Neuronal stem cell (in vitro differentiated cells): ENCODE measurements at regions not wholly inside any gene's neighbourhood (a gene's known extent, or its start where the extent isn't known, plus 50 kb on each side); places are given as distances from the start of the nearest gene placed in this dataset.

Experiments used
- DNase-seq: peaks from one replicate; pipeline ENCODE4 v3.0.0-alpha.2; 2013; ENCODE audit warnings: low spot score
- H2AFZ ChIP-seq: one replicate; pipeline ENCODE4 v1.6.1; 2013; ENCODE audit warnings: mild to moderate bottlenecking, low read length, inconsistent platforms
- H2AK5ac ChIP-seq: 2 replicates; pipeline ENCODE4 v1.6.1; 2013; ENCODE audit warnings: low read depth, mild to moderate bottlenecking, inconsistent platforms, low read length, moderate library complexity, mixed read lengths
- H2BK120ac ChIP-seq: 2 replicates; pipeline ENCODE4 v1.6.1; 2013; ENCODE audit warnings: low read depth, mild to moderate bottlenecking, inconsistent platforms, low read length, moderate library complexity, mixed read lengths
- H2BK12ac ChIP-seq: one replicate; pipeline ENCODE4 v1.6.1; 2013; ENCODE audit warnings: low read length, inconsistent platforms
- H2BK15ac ChIP-seq: 2 replicates; pipeline ENCODE4 v1.6.1; 2013; ENCODE audit warnings: mild to moderate bottlenecking, low read length, inconsistent platforms, mixed read lengths
- H2BK5ac ChIP-seq: one replicate; pipeline ENCODE4 v1.6.1; 2013; ENCODE audit warnings: inconsistent platforms, mild to moderate bottlenecking, low read length, moderate library complexity
- H3K14ac ChIP-seq: one replicate; pipeline ENCODE4 v1.6.1; 2013; ENCODE audit warnings: low read length, inconsistent platforms
- H3K18ac ChIP-seq: 2 replicates; pipeline ENCODE4 v1.6.1; 2013; ENCODE audit warnings: low read length, inconsistent platforms
- H3K23ac ChIP-seq: 2 replicates; pipeline ENCODE4 v1.6.1; 2013; ENCODE audit warnings: low read depth, mild to moderate bottlenecking, mixed read lengths, low read length, inconsistent platforms; ENCODE audit not compliant: poor library complexity
- H3K27ac ChIP-seq: replicated peaks from 3 replicates; pipeline ENCODE4 v1.5.1; 2013; ENCODE audit warnings: low read length, inconsistent platforms
- H3K27me3 ChIP-seq, 3 experiments: 2 replicates each; pipeline ENCODE4 v1.6.1; 2013; ENCODE audit warnings: low read length in 3 of 3, mild to moderate bottlenecking in 2 of 3, inconsistent platforms in 1 of 3, low read depth in 1 of 3, mixed read lengths in 1 of 3, moderate library complexity in 1 of 3; ENCODE audit not compliant: control insufficient read depth in 3 of 3, insufficient read depth in 3 of 3
- H3K36me3 ChIP-seq, 2 donors: replicated peaks in 1 of 2; 2 replicates each; pipeline ENCODE4 v1.6.1; 2013; ENCODE audit warnings: low read length in 2 of 2; ENCODE audit not compliant: control insufficient read depth in 2 of 2, insufficient read depth in 2 of 2
- H3K4ac ChIP-seq: 2 replicates; pipeline ENCODE4 v1.6.1; 2013; ENCODE audit warnings: inconsistent platforms, mild to moderate bottlenecking, low read length, moderate library complexity
- H3K4me1 ChIP-seq, 2 donors: 1 replicate in 1 of 2; 2 replicates in 1 of 2; pipeline ENCODE4 v1.6.1; 2013; ENCODE audit warnings: low read length in 2 of 2, low read depth in 1 of 2; ENCODE audit not compliant: control insufficient read depth in 2 of 2, insufficient read depth in 1 of 2
- H3K4me2 ChIP-seq: one replicate; pipeline ENCODE4 v1.6.1; 2013; ENCODE audit warnings: mild to moderate bottlenecking, low read length, inconsistent platforms; ENCODE audit not compliant: insufficient read depth, poor library complexity, severe bottlenecking
- H3K4me3 ChIP-seq, 2 donors: 2 replicates each; pipeline ENCODE4 v1.5.1; 2013; ENCODE audit warnings: low read length in 2 of 2, mild to moderate bottlenecking in 2 of 2, inconsistent platforms in 1 of 2, moderate library complexity in 1 of 2
- H3K79me1 ChIP-seq: one replicate; pipeline ENCODE4 v1.6.1; 2013; ENCODE audit warnings: low read depth, mild to moderate bottlenecking, inconsistent platforms, low read length, moderate library complexity
- H3K9ac ChIP-seq: one replicate; pipeline ENCODE4 v1.6.1; 2013; ENCODE audit warnings: mild to moderate bottlenecking, low read depth, low read length, inconsistent platforms; ENCODE audit not compliant: poor library complexity
- H3K9me3 ChIP-seq, 2 donors: replicated peaks in 1 of 2; 2 replicates each; pipeline versions ENCODE3 to v1.6.1; 2013; ENCODE audit warnings: low read length in 2 of 2, mild to moderate bottlenecking in 2 of 2, inconsistent platforms in 1 of 2, low read depth in 1 of 2, mixed read lengths in 1 of 2, moderate library complexity in 1 of 2; ENCODE audit not compliant: control insufficient read depth in 2 of 2, insufficient read depth in 1 of 2
- H4K8ac ChIP-seq: one replicate; pipeline ENCODE4 v1.6.1; 2013; ENCODE audit warnings: low read depth, mild to moderate bottlenecking, inconsistent platforms, low read length, moderate library complexity
- H4K91ac ChIP-seq: one replicate; pipeline ENCODE4 v1.6.1; 2013; ENCODE audit warnings: low read length, low read depth, mild to moderate bottlenecking, inconsistent platforms; ENCODE audit not compliant: poor library complexity
- WGBS, 2 donors: extraction: QIAGEN DNeasy Blood & Tissue Kit; methylation state at CpG; one replicate each; pipeline ENCODE4 v1.1.7; 2013; ENCODE audit warnings: missing lambda C conversion rate in 2 of 2, mixed read lengths in 1 of 2; ENCODE audit not compliant: insufficient read length in 2 of 2, insufficient replicate concordance in 1 of 2; ENCODE audit errors: extremely low coverage in 2 of 2; 5-methylcytosine and 5-hydroxymethylcytosine counted together

- H4K91ac ChIP-seq: no peak overlapping the region
- no peak overlapping the region for H3K27ac ChIP-seq
- no peak overlapping the region for H3K23ac ChIP-seq
- no peak overlapping the region for H3K9ac ChIP-seq
- no peak overlapping the region for H3K4ac ChIP-seq
- H3K36me3 ChIP-seq: no peaks in the 10 kb centered on the region
- no peak overlapping the region for H2AK5ac ChIP-seq
- DNase-seq: no peak
- no peak overlapping the region for H2AFZ ChIP-seq
- no peak overlapping the region for H2BK120ac ChIP-seq
- no peaks in the 10 kb centered on the region for H3K9me3 ChIP-seq
- no peaks in the 10 kb centered on the region for H3K27me3 ChIP-seq
- H3K4me2 ChIP-seq: no peak overlapping the region
- H2BK12ac ChIP-seq: no peak overlapping the region
- H2BK5ac ChIP-seq: no peak overlapping the region
- H4K8ac ChIP-seq: no peak overlapping the region
- H2BK15ac ChIP-seq: no peak overlapping the region
- H3K4me3 ChIP-seq: no peak overlapping the region
- H3K14ac ChIP-seq: no peak overlapping the region
- WGBS, 2 donors: no CpG with 5 or more reads among the region's 2 CpGs
- H3K79me1 ChIP-seq: no peaks in the 10 kb centered on the region
- no peaks in the 10 kb centered on the region for H3K4me1 ChIP-seq
- no peak overlapping the region for H3K18ac ChIP-seq
Measured at GRCh38 chr4:67328018-67328278, 217.4 kb downstream of the CENPC start.

GRCh38 chr4:67327245-67328017 is 217.9 kb downstream of the CENPC start:
- H3K79me1 ChIP-seq: no peaks in the 10 kb centered on the region
- peak; percentile 59 for DNase-seq
- no peaks in the 10 kb centered on the region for H3K4me1 ChIP-seq
- no peak overlapping the region for H3K18ac ChIP-seq
- H4K91ac ChIP-seq: no peak overlapping the region
- no peak overlapping the region for H3K23ac ChIP-seq
- no peaks in the 10 kb centered on the region for H3K27me3 ChIP-seq
- H2BK120ac ChIP-seq: no peak overlapping the region
- H2AK5ac ChIP-seq: no peak overlapping the region
- H3K9me3 ChIP-seq: no peaks in the 10 kb centered on the region
- H3K36me3 ChIP-seq: no peaks in the 10 kb centered on the region
- H3K27ac ChIP-seq: no peak overlapping the region
- H4K8ac ChIP-seq: no peak overlapping the region
- H3K4me3 ChIP-seq: no peak overlapping the region
- H3K4ac ChIP-seq: no peak overlapping the region
- H3K14ac ChIP-seq: no peak overlapping the region
- no peak overlapping the region for H2BK12ac ChIP-seq
- no peak overlapping the region for H3K4me2 ChIP-seq
- no peak overlapping the region for H2AFZ ChIP-seq
- H2BK5ac ChIP-seq: no peak overlapping the region
- H3K9ac ChIP-seq: no peak overlapping the region
- no CpG with 5 or more reads among the region's 6 CpGs for WGBS, 2 donors
- H2BK15ac ChIP-seq: no peak overlapping the region

GRCh38 chr4:67325791-67326190 is 219.5 kb downstream of the CENPC start:
- Histone ChIP-seq H2AFZ (no peak overlapping the region), H4K8ac (no peak overlapping the region), H3K4ac (no peak overlapping the region), H2BK120ac (no peak overlapping the region), H3K4me3 (no peak overlapping the region), H2AK5ac (no peak overlapping the region), H3K4me1 (no peaks in the 10 kb centered on the region), H2BK5ac (no peak overlapping the region), H3K23ac (no peak overlapping the region), H3K9ac (no peak overlapping the region), H3K27ac (no peak overlapping the region), H3K4me2 (no peak overlapping the region), H3K9me3 (no peaks in the 10 kb centered on the region), H3K79me1 (no peaks in the 10 kb centered on the region), H3K27me3 (no peaks in the 10 kb centered on the region), H3K18ac (no peak overlapping the region), H2BK15ac (no peak overlapping the region), H3K36me3 (no peaks in the 10 kb centered on the region), H3K14ac (no peak overlapping the region), H2BK12ac (no peak overlapping the region), H4K91ac (no peak overlapping the region)
- WGBS, 2 donors: no CpG with 5 or more reads among the region's 2 CpGs
- no peak for DNase-seq

- Histone ChIP-seq H2BK12ac (no peak overlapping the region), H2BK15ac (no peak overlapping the region), H3K36me3 (no peaks in the 10 kb centered on the region), H3K18ac (no peak overlapping the region), H2BK5ac (no peak overlapping the region), H3K27me3 (no peaks in the 10 kb centered on the region), H3K79me1 (no peaks in the 10 kb centered on the region), H2AK5ac (no peak overlapping the region), H2BK120ac (no peak overlapping the region), H4K91ac (no peak overlapping the region), H3K23ac (no peak overlapping the region), H3K4me1 (no peaks in the 10 kb centered on the region), H4K8ac (no peak overlapping the region), H3K14ac (no peak overlapping the region), H3K4me2 (no peak overlapping the region), H3K9ac (no peak overlapping the region), H2AFZ (no peak overlapping the region), H3K9me3 (no peaks in the 10 kb centered on the region), H3K27ac (no peak overlapping the region), H3K4ac (no peak overlapping the region), H3K4me3 (no peak overlapping the region)
- no peak for DNase-seq
- no CpG with 5 or more reads among the region's 3 CpGs for WGBS, 2 donors
Measured at GRCh38 chr4:67320645-67321044, 224.7 kb downstream of the CENPC start.
